Activated B cell treated with CpG ODN at 0.5 μM for 24 hours (primary cell): ENCODE measurements at regions not wholly inside any gene's neighbourhood (a gene's known extent, or its start where the extent isn't known, plus 50 kb on each side); places are given as distances from the start of the nearest gene placed in this dataset.

ENCODE experiments used
- ATAC-seq: fragments of 200-7000 bp; cut with Tn5 transposase; one replicate; pipeline ENCODE4 v1.10.0; 2021; ENCODE audit warnings: low read depth, mild to moderate bottlenecking, moderate library complexity
- CTCF ChIA-PET: fragments of 350-600 bp; sonication (Branson Sonifier 250); formaldehyde crosslinking; loops from one replicate; lab custom pipeline; 2021; ENCODE audit warnings: antibody characterized with exemption; lab: Charles Lee
- POLR2A ChIA-PET: fragments of 350-600 bp; sonication (Branson Sonifier 250); formaldehyde crosslinking; loops from one replicate; lab custom pipeline; 2021; ENCODE audit warnings: antibody characterized with exemption; lab: Charles Lee
- DNase-seq: peaks from one replicate; pipeline ENCODE4 v3.0.0; 2022
- H3K27ac Mint-ChIP-seq: one replicate; pipeline ENCODE4 v1.8.0; 2020; ENCODE audit warnings: mixed read lengths
- H3K27me3 Mint-ChIP-seq: one replicate; pipeline ENCODE4 v1.8.0; 2021; ENCODE audit warnings: mixed read lengths
- H3K36me3 Mint-ChIP-seq: one replicate; pipeline ENCODE4 v1.8.0; 2021; ENCODE audit warnings: low read depth, mixed read lengths
- H3K4me1 Mint-ChIP-seq: one replicate; pipeline ENCODE4 v1.8.0; 2021; ENCODE audit warnings: mixed read lengths
- H3K4me3 Mint-ChIP-seq: one replicate; pipeline ENCODE4 v1.8.0; 2020; ENCODE audit warnings: mild to moderate bottlenecking, mixed read lengths
- H3K9me3 Mint-ChIP-seq: one replicate; pipeline ENCODE4 v1.8.0; 2020; ENCODE audit warnings: mixed read lengths
- intact Hi-C: fragments of 100-400 bp; cut with micrococcal nuclease; formaldehyde crosslinking; loops from one replicate; pipeline ENCODE4 v1.15.1; 2024
- TF ChIP-seq, protein P1 (sequence below): fragments of 200-600 bp; IDR thresholded peaks from one replicate; pipeline ENCODE4 v1.8.0; 2022; ENCODE audit warnings: antibody characterized with exemption, mild to moderate bottlenecking

DNA sequence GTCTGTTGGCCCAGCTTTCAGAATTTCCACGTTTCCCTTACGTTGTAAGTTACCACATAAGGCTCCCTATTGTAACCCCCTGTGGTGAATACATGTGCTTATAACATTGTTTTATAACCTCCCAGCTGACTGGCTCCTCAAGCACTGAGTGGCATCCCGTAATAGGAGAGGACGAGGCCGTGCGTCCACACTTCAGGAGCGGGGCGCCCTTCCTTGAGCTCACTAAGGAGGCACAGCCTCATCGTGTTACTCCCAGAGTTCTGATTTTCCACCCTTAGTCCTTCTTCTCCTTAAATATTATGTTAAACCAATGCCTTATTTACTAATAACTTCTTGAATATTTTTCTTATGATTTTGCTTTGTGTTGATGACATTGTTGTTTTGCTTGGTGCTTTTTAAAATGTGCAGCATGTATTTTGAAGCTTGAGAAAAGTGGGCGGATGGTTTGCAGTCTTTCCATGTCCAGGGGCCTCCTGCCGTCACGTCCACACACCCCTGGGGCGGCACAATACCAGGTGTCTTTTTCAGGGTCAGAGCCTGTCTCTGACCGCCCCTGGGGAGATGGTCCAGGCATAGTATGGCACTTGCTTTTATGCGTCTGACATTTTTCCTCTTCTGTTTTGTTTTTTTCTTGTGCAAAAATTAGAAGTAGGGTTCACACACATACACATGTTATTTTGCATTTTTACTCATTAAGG is 181.8 kb downstream of the DLL1 start:
- ATAC-seq (no peak), DNase-seq (no peak)
- Mint-ChIP-seq H3K27me3 (peaks cover 13% of the 10 kb centered on the region), H3K9me3 (no peaks in the 10 kb centered on the region), H3K27ac (no peak overlapping the region), H3K4me3 (no peak overlapping the region), H3K4me1 (no peaks in the 10 kb centered on the region), H3K36me3 (no peaks in the 10 kb centered on the region)
- ChIA-PET POLR2A (no interaction called here), CTCF (no interaction called here)
- TF ChIP-seq, protein P1, sequence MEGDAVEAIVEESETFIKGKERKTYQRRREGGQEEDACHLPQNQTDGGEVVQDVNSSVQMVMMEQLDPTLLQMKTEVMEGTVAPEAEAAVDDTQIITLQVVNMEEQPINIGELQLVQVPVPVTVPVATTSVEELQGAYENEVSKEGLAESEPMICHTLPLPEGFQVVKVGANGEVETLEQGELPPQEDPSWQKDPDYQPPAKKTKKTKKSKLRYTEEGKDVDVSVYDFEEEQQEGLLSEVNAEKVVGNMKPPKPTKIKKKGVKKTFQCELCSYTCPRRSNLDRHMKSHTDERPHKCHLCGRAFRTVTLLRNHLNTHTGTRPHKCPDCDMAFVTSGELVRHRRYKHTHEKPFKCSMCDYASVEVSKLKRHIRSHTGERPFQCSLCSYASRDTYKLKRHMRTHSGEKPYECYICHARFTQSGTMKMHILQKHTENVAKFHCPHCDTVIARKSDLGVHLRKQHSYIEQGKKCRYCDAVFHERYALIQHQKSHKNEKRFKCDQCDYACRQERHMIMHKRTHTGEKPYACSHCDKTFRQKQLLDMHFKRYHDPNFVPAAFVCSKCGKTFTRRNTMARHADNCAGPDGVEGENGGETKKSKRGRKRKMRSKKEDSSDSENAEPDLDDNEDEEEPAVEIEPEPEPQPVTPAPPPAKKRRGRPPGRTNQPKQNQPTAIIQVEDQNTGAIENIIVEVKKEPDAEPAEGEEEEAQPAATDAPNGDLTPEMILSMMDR, result no peak
- intact Hi-C loops, result no loop called here

GRCh38 chr6:170108456-170108855 is 182.4 kb downstream of the DLL1 start:
- H3K4me1 Mint-ChIP-seq, result no peaks in the 10 kb centered on the region

GRCh38 chr6:170107606-170108222 is 183.2 kb downstream of the DLL1 start:
- TF ChIP-seq, protein P1, result no peak
- H3K4me1 Mint-ChIP-seq, result no peaks in the 10 kb centered on the region
- no peak for DNase-seq

More at GRCh38 chr6:170108456-170108855, 182.4 kb downstream of the DLL1 start:
- Mint-ChIP-seq H3K9me3 (no peaks in the 10 kb centered on the region), H3K27me3 (peaks cover 13% of the 10 kb centered on the region), H3K36me3 (no peaks in the 10 kb centered on the region), H3K27ac (no peak overlapping the region), H3K4me3 (no peak overlapping the region)
- intact Hi-C loops, result no loop called here
- POLR2A ChIA-PET, result no interaction called here
- TF ChIP-seq, protein P1, result no peak
- CTCF ChIA-PET, result no interaction called here
- ATAC-seq, result no peak
- no peak for DNase-seq

GRCh38 chr6:170106906-170107525 is 183.9 kb downstream of the DLL1 start:
- Mint-ChIP-seq H3K36me3 (no peaks in the 10 kb centered on the region), H3K27ac (no peak overlapping the region), H3K4me1 (no peaks in the 10 kb centered on the region), H3K4me3 (no peak overlapping the region), H3K27me3 (peaks cover 13% of the 10 kb centered on the region), H3K9me3 (no peaks in the 10 kb centered on the region)
- no peak for DNase-seq
- ChIA-PET POLR2A (no interaction called here), CTCF (no interaction called here)
- intact Hi-C loops, result no loop called here
- ATAC-seq, result no peak
- TF ChIP-seq, protein P1, result no peak

More at GRCh38 chr6:170107606-170108222, 183.2 kb downstream of the DLL1 start:
- no peak overlapping the region for H3K27ac Mint-ChIP-seq
- intact Hi-C loops, result no loop called here
- no peak for ATAC-seq
- ChIA-PET POLR2A (no interaction called here), CTCF (no interaction called here)
- no peak overlapping the region for H3K4me3 Mint-ChIP-seq
- peaks cover 13% of the 10 kb centered on the region for H3K27me3 Mint-ChIP-seq
- H3K9me3 Mint-ChIP-seq, result no peaks in the 10 kb centered on the region
- no peaks in the 10 kb centered on the region for H3K36me3 Mint-ChIP-seq
